Stimulated activated CD8-positive, alpha-beta memory T cell treated with anti-CD3 and anti-CD28 coated beads, Interleukin-12 subunit alpha, Interleukin-12 subunit beta, amount 100 ng/mL, for 24 hours (primary cell): ENCODE measurements at regions not wholly inside any gene's neighbourhood (a gene's known extent, or its start where the extent isn't known, plus 50 kb on each side); places are given as distances from the start of the nearest gene placed in this dataset.
A peak's percentile ranks its signal among the peaks of the same experiment; 100 is the strongest.

Experiments used
- DNase-seq: peaks from one replicate; pipeline ENCODE4 v3.0.0-alpha.2; 2020; ENCODE audit errors: extremely low read depth

DNA sequence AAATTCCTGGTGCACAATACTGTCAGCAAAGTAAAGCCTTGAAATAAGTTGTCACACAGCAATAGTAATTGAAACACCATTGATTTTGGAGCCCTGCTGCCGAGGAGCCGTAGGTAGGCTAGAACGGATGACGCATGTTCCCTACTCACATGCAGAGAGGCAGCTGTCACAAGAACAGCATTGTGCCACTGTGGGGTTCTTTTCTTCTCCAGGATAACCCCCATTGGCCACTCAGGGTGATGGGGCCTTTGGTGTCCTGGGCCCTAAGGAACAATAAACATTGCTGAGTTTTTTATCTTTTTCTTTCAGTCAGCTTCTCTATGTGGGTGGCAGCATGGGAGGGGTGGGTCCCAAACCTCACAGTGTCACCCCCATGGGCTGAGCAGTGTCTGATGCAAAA is 542.3 kb downstream of the BCOR start:
- no peak for DNase-seq

DNA sequence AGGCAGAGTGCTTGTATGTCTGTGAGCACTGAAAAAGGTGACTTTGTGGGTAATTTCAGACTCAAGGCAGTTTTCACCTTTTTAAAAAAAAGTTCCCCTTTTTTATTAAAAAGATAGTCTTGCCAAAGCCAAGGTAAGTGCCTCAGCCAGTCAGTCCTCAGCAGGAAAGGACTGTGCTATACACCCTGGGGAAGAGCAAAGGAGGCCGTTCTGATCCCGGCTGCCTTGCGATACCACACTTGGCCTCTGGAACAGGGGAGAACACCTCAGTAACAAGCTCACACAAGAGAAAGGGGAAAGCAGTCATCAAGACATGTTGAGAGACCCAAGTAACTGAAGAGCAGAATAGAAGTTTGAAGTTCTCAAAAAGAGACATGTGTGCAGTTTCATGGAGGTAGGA is 541.7 kb downstream of the BCOR start:
- DNase-seq, result no peak

DNA sequence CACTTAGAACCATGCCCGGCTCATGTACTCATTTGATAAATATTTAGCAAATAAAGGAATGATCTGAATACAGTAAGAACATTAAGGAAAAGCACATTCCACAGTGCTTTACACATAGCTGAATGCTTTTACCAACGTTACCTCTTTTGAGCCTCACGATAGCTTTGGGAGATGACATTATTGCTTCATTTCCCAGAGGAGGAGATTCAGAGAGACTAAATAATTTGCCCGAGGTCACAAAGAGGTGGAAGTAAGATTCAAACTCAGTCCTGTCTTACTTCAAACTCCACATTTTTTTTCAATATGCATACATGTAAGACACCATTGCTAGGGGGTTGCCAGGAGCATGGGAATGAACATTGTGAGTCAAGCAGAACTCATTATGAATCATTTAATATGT is 538.5 kb downstream of the BCOR start:
- no peak for DNase-seq

DNA sequence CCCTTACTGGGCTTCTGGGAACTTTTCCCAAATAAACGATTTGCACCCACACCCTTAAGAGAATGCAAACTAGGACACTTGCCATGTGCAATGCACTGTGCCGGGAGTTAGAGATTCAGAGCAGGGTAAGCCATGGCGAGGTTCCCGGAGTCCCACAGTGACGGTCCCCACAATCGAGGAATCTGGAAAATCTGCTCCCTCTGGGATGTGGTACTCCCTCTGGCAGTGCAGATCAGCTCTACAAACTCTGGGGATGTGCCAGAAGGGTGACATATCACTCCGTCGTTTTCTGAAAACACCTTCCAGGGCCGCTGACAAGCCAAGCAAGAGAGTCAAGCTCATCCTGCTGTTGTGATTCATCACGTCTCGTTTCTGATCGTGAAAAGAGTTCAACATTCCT is 537.5 kb downstream of the BCOR start:
- DNase-seq, result no peak

DNA sequence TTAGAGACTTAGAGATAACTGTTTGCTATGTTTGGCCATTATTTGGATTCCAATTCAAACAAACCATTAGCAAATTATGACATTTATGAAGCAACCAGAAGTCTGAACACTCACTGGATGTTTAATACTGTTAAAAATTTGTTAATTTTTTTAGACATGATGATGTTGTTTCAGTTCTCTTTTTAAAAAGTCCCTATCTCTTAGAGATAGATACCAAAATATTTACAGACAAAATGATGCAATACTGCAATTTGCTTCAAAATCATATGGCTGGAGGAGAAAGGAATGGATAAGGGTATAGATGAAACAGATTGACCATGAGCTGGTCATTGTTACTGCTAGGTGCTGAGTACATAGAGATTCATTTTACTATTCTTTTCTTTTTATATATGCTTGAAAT is 534.6 kb downstream of the BCOR start:
- DNase-seq, result no peak

DNA sequence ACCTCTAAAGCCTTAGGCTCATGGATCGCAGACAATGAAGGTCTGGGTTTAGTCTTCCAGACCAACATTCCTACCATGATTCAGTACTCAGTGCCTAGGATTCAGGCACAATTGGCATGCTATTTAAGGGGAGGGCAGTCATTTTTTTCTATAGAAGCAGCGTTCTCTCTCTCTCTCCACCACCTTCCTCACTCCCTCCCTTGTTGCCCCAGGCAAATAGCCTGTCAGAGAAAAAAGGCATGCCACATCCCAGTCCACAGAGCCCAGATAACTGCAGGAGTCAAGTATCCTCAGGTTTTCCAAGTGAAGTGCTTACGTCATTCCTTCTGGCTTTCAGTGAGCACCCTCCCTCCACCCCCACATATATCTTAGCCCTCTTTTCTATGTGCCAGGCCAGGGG is 533.0 kb downstream of the BCOR start:
- no peak for DNase-seq

DNA sequence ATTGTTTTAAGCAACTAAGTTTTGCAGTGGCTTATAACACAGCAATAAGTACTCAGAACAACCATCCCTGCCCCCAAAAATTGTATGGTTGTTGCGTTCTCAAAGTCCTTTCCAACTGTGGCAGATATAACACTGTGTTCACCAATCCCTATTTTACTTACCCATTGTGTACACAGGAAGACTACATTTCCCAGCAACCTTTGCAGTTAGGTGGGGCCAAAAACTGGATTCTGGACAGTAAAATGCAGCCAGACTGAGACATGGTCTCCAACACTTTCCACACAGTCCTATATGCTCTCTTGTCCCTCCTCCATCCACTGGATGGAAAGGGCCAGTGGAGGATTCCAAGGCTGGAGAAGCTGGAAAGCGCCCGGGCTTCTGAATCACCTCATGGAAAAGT is 523.6 kb downstream of the BCOR start:
- DNase-seq, result no peak

DNA sequence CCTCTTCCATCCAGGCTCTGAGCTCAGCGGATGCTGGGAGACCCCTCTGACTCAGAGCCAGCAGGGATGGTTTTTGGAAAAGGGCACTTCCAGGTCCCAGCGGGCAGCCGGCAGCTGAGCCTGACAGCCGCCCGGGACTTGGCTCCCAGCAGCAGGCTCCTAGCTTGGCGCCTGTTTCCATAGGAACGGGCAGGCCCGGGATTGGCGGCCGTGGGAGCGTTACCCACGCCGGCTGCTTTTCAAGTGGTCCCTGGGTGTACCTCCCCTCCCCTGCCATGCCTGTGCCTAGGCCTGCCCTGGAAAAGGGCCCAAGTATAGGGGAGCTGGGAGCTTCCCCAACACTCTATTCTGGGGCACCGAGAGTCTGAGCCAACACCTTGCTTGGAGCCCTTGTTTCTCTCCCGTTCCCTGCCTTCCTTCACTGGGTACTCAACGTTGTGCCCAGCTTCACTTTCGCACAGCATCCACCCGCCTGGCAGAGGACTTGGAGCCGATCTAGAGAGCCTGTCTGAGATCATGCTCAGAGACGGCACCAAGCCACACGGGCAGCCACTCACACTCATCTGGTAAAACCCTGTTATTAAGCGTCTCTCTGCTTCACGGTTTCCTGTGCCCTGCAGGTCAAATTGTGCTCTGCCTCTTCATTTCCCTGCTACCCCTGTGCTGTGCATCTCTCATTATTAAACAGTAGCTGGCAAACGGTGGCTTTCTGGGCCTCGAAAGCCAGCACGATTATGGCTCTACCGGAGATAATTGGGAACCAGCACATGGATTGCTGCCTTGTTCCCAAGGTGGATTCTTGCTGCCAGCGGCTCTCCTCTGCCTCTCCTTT is 521.5 kb downstream of the BCOR start:
- DNase-seq, result no peak

DNA sequence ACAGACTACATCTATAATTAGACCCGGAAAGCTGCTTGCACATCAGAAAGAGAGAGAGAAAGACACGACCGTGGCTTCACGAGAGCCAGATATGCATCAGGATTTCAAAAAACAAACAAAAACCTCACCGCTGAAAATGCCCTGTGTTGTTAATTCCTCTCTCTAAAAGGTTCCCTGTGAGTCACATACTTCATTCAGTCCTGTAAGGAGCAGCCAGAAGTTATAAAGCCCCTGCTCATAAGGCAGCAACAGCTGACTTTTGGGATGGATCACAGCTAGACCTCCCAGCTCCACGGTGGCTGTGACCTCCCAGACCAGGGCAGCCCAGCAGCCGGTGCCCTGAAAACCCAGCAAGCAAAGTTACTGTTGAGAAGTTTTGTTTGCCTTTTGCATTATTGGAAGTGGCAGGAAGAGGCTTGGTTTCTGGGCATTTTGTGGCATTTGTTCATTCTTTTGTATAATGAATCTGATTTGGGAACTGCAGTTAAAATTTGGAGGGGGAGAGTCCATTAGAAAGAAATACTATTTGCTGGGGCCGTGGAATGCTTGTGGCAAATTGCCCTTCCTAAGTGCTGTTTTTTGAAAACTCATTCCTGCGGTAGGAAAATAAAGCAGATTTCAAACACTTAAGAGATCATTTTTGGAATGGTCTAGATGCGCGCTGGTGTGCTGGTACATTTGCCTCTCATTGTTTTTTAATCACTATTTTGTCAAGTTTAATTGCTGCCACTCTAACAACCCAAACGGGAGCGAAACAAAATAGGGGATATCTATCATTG is 520.4 kb downstream of the BCOR start:
- no peak for DNase-seq

DNA sequence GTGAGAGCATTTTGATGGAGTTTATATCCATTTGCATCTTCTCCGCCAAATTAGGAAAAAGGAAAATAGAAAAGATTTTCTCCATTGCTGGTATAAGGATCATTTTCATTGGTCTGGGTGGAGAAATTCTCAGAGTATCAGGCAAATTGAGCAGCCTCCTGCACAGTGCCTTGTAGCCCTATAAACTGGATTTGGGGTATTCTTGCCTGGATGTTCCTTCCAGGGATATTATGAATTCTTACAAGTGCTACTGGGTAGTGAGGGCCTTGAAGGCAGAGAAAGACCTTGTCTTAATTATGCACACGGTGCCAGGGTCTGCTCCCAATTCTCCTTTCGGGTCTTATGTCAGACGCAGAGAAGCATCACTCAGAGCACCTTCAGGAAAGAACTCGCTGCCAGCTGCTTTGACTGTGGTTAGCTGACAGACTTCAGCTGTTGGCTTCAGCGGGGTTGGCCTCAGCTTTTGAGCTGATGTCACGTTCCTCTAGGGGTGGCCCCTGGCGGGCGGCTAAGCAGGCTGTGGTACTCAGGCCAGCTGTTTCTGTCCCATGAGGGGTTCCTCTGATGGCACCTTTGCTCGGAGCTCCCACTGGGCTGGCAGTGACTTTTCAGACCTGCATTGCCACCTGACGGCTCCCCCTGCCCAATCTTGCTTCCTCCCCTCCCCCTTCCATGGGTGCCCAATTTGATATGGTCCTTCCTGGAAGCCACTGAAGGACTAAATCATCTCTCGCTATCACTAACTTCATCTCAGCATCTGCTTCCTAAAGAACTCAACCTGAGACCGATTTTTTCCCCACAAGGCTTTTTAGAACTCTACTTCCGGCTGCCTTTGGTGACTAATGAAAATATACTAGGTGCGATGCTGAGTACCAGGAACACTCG is 519.5 kb downstream of the BCOR start:
- DNase-seq, result peak; percentile 20

DNA sequence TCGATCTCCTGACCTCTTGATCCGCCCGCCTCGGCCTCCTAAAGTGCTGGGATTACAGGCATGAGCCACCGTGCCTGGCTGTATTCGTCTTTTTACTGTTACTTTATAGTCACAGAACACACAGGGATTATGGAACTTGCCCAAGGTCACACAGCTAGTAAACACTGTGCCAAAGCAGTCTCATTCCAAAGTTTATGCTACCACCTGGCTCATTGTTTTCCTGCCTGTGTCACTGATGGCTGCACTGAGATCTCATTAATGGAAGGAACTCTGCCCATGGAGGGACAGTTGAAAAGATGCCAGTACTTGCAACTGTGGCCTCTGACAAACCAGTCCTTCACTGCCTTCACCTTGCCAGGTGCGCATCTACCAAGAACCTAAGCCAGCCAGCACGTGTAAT is 517.7 kb downstream of the BCOR start:
- DNase-seq, result no peak

DNA sequence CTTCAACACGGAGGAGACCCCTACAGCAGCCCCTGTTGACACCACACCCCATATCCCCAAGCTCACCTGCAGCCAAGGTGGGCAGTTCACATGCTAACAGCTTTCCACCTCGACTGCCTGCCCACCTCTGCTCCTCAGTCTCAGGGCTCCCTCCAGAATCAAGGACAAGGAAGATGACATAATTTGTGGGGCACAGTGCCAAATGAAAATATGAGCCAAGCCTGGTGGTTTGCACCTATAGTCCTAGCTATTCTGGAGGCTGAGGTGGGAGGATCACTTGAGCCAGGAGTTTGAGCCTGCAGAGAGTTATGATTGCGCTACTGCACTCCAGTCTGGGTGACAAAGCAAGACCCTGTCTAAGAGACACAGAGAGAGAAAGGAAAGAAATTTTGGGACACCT is 516.3 kb downstream of the BCOR start:
- DNase-seq, result no peak

DNA sequence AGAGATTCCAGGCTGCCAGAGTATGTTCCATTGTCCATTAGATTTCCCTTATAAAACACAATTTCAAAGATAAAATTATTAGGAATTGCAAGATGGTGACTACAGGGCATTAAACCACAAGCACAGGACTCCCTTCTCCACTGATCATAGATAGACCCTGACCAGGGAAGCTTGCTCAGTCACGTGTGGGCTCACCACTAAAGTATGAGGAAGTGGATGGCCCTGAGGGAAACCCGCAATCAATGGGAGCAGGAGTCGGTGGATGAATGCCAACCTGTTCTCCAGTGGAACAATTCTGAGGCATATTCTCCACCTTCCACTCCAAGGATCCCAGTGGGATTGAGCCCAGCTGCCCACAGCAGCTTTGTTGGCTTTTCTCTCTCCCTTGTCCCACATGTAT is 515.7 kb downstream of the BCOR start:
- DNase-seq, result no peak

DNA sequence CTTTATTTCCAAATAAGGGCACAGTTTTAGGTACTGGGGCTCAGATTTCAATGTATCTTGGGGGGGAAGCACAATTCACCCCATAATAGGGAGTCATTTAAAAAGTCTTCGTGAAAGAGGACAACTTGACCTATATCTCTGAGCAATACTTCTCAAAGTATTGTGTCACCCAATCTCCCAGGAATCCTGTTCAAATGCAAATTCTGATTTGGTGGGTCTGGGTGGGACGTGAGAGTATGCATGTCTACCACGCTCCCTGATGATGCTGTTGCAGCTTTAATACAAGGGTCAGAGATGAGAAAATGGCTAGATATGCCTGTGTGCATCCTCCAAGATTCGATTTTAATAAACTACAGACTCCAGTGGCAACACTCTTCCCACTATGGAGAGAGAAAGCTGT is 514.8 kb downstream of the BCOR start:
- DNase-seq, result no peak

DNA sequence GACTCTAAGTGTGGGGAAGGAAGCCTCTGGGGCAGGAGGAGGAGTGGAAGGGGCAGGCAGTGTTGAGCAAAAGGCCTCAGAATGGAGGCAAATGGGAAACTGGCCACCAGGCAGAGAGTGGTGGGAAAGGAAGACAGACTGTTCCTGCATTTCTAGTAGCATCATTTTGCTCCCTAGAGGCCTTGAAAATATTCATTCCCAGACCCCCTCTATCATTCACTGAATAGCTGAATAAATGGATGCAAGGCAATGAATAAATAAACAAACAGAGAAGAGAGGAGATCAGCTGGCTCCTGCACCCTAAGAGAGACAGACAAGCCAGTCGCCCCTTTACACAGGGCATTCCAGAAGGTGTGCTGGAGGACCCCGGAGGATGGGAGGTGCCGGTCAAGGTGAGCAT is 511.9 kb downstream of the BCOR start:
- no peak for DNase-seq

DNA sequence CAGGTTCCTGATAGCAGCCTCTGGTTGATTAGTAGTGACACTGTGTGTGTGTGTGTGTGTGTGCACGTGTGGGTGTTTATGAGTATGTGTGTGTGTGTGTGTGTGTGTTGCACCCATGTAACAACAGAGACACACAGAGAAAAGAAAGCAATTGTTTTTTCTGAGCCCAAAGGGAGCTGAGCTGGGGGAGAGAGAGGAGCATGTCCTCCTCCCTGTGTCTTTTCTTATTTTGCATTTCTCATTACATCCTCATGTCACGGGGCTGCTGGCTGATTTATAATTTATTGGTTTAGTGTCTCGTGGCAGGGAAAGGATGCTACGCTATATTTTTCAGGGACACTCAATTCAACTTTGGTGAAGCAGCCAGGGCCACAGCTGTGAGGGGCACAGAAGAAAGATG is 511.4 kb downstream of the BCOR start:
- DNase-seq, result no peak

DNA sequence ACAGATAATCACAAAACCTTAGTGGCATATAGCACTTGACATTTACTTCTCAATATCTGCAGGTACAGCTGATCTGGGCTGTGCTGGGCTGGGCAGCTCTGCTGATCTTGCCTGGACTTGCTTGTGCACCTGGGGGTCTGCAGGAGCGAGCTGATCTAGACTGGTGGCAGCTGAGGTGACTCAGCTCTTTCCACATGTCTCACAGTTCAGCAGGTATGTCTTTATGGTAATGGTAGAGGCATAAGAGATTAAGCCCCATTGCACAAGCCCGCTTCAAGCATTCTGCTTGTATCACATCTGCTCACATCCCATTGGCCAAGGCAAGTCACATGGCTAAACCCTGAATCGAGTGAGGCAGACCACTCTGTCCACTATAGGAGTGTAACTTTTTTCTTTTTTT is 506.7 kb downstream of the BCOR start:
- DNase-seq, result no peak

DNA sequence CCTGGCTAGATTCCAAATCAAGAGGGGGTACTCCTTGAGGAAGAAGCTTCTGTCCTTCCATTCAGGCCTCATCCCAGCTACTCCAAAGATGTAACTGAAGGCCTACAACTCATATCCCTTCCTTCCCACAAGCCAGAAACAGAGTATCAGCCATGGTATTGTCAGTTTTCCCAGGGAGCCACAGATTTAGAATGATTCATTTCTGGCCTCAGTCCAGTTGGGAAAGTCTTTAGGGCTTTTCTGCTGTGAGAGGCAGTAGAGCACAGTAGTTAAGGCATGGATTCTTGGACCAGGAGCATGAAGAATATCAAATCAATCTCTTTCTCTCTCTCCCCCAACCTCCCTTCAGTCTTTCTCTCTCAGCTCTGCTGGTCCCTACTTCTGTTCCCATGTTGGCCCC is 505.0 kb downstream of the BCOR start:
- no peak for DNase-seq

DNA sequence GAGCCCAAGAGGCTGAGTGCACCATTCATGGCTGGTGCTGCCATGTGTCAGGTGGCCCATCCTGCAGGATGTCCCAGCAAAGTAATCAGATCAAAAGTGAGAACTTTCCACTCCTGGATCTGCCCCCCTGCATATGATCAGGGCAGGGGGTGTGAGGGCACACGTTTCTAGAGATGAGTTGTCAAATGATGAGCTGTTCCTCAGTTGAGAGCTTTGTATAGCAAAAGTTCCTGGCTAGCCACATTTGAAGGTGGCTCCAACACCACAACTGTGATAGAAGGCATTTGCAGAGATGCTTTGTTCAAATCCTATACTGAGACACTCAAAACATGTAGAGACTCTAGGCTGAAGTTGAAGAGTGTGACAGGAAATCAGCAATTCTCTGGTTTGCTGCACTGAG is 501.8 kb downstream of the BCOR start:
- no peak for DNase-seq

DNA sequence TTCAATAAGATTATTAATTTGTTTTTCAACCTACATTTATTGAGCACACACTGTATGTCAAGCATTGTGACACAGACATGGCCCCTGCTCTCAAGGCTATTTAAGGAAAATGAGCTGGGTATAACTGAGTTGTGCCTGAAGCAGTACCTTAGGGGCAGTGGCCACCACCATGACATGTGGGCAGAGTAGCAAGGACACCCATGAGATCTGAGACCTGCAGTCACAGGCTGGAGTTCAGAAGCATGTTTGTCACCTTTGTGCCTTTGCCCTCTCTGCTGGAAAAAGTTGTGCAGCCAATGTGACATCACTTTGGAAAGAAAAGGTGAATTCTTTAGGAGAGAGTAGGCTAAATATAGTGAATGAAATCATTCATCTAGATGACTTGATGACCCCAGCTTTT is 501.3 kb downstream of the BCOR start:
- DNase-seq, result no peak

DNA sequence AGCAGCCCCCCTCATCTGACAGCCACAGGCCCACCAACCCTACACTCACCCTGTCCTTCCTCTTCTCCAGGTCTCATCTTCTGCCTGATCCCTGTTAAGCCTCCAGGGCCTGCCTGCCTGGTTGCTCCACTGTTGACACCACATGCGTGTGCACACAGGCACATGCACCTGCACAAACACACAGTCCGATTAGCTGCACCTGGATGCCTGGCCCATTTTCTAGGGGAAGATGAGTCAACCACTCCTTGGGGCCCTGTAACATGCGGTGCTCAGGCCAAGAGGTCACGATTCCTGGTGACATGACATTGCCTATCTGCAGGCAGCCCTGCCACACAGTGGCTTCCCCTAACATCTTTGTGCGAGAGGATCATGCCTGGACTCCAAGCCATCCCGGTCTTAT is 498.4 kb downstream of the BCOR start:
- DNase-seq, result no peak

DNA sequence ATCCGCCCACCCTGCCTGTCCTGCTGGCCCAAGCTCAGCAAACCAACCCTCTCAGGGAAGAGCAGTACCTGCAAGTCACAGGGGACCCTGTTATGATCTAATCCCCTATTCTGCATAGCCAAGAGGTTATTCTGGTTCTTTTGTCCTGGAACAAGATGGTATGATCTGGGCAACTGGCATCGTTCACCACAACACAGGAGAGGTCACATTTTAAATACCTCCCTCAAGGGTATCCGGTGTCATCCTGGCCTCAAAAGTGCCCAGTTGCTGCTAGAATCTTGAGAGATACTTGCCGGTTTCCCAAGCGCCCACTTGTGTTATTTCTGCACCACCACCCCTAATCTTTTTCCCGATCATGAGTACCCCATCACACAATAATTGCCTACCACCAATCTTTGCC is 497.5 kb downstream of the BCOR start:
- no peak for DNase-seq
